Trophoblast cell (in vitro differentiated cells and primary cell): ENCODE measurements at regions not wholly inside any gene's neighbourhood (a gene's known extent, or its start where the extent isn't known, plus 50 kb on each side); places are given as distances from the start of the nearest gene placed in this dataset.

Source experiments
- DNase-seq, 2 donors: peaks; one replicate each; pipeline ENCODE4 v3.0.0-alpha.2; 2016
- H2AFZ ChIP-seq: 2 replicates; pipeline ENCODE4 v1.6.1; 2013; ENCODE audit warnings: low read length, moderate library complexity, mild to moderate bottlenecking; ENCODE audit not compliant: insufficient read depth, poor library complexity
- H2AK5ac ChIP-seq: 2 replicates; pipeline ENCODE4 v1.6.1; 2013; ENCODE audit warnings: mild to moderate bottlenecking, low read length
- H2BK120ac ChIP-seq: 2 replicates; pipeline ENCODE4 v1.6.1; 2013; ENCODE audit warnings: low read length, mild to moderate bottlenecking, moderate library complexity; ENCODE audit not compliant: insufficient read depth, poor library complexity
- H2BK12ac ChIP-seq: 2 replicates; pipeline ENCODE4 v1.6.1; 2013; ENCODE audit warnings: mild to moderate bottlenecking, low read length, moderate library complexity
- H2BK5ac ChIP-seq: 2 replicates; pipeline ENCODE4 v1.6.1; 2013; ENCODE audit warnings: low read length, low read depth, moderate library complexity, mild to moderate bottlenecking; ENCODE audit not compliant: poor library complexity
- H3K14ac ChIP-seq: 2 replicates; pipeline ENCODE4 v1.6.1; 2013; ENCODE audit warnings: mild to moderate bottlenecking, low read length
- H3K18ac ChIP-seq: 2 replicates; pipeline ENCODE4 v1.6.1; 2013; ENCODE audit warnings: mild to moderate bottlenecking, low read length
- H3K23ac ChIP-seq: 2 replicates; pipeline ENCODE4 v1.6.1; 2013; ENCODE audit warnings: low read length
- H3K27ac ChIP-seq: 2 replicates; pipeline ENCODE4 v1.5.1; 2013; ENCODE audit warnings: low read depth, mild to moderate bottlenecking, inconsistent platforms, low read length, moderate library complexity
- H3K27me3 ChIP-seq: 2 replicates; pipeline ENCODE4 v1.6.1; 2013; ENCODE audit warnings: inconsistent platforms, mild to moderate bottlenecking, low read length, moderate library complexity; ENCODE audit not compliant: insufficient read depth
- H3K36me3 ChIP-seq, 2 experiments: 1 replicate in 1 of 2; 2 replicates in 1 of 2; pipeline ENCODE4 v1.6.1; 2013; ENCODE audit warnings: low read length in 2 of 2, mild to moderate bottlenecking in 2 of 2, moderate library complexity in 1 of 2; ENCODE audit not compliant: insufficient read depth in 2 of 2, control insufficient read depth in 1 of 2
- H3K4ac ChIP-seq: 2 replicates; pipeline ENCODE4 v1.6.1; 2013; ENCODE audit warnings: low read depth, mild to moderate bottlenecking, low read length, moderate library complexity
- H3K4me1 ChIP-seq, 2 experiments: 1 replicate in 1 of 2; 2 replicates in 1 of 2; pipeline ENCODE4 v1.6.1; 2013; ENCODE audit warnings: low read length in 2 of 2, mild to moderate bottlenecking in 2 of 2, moderate library complexity in 1 of 2; ENCODE audit not compliant: insufficient read depth in 2 of 2, control insufficient read depth in 1 of 2
- H3K4me2 ChIP-seq: 2 replicates; pipeline ENCODE4 v1.6.1; 2013; ENCODE audit warnings: inconsistent platforms, mild to moderate bottlenecking, low read length, moderate library complexity
- H3K4me3 ChIP-seq: 2 replicates; pipeline ENCODE4 v1.5.1; 2013; ENCODE audit warnings: mild to moderate bottlenecking, low read depth, low read length, inconsistent platforms
- H3K79me1 ChIP-seq: one replicate; pipeline ENCODE4 v1.6.1; 2013; ENCODE audit warnings: low read length
- H3K79me2 ChIP-seq: 2 replicates; pipeline ENCODE4 v1.6.1; 2013; ENCODE audit warnings: low read length, mild to moderate bottlenecking; ENCODE audit not compliant: control insufficient read depth, insufficient read depth, poor library complexity
- H3K9ac ChIP-seq: 2 replicates; pipeline ENCODE4 v1.6.1; 2013; ENCODE audit warnings: mild to moderate bottlenecking, low read length
- H3K9me3 ChIP-seq: 2 replicates; pipeline ENCODE4 v1.6.1; 2013; ENCODE audit warnings: low read depth, mild to moderate bottlenecking, control low read depth, inconsistent platforms, low read length; ENCODE audit not compliant: insufficient read depth
- H4K12ac ChIP-seq: 2 replicates; pipeline ENCODE4 v1.6.1; 2013; ENCODE audit warnings: low read depth, mild to moderate bottlenecking, low read length, moderate library complexity
- H4K8ac ChIP-seq: 2 replicates; pipeline ENCODE4 v1.6.1; 2013; ENCODE audit warnings: low read depth, mild to moderate bottlenecking, low read length, moderate library complexity
- H4K91ac ChIP-seq: one replicate; pipeline ENCODE4 v1.6.1; 2013; ENCODE audit warnings: low read depth, mild to moderate bottlenecking, low read length, moderate library complexity
- WGBS: extraction: QIAGEN DNeasy Blood & Tissue Kit; methylation state at CpG from one replicate; pipeline ENCODE4 v1.1.7; 2013; ENCODE audit warnings: missing lambda C conversion rate; ENCODE audit not compliant: insufficient read length, insufficient coverage; ENCODE audit errors: extremely low coverage; 5-methylcytosine and 5-hydroxymethylcytosine counted together

DNA sequence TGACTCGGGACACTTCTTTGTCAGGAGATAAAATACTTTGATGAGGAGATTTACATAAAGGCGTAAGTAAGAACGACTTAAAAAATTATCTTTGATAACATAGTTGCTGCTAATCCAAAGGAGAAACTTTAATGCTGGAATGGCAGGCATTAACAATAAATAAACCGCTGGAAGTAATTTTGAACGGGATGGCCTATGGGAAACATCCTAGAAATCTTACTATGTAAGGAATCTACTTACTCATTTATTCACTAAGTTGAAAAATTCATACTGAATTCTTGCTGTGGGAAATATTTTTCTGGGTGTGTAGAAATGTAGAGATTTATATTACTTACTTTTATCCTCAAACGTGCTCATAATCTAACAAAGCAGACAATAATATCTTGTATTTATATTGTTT is 425.7 kb upstream of the ZFP42 start:
- H3K4ac ChIP-seq, result no peak overlapping the region
- H2BK5ac ChIP-seq, result no peak overlapping the region
- no peaks in the 10 kb centered on the region for H3K36me3 ChIP-seq
- no CpG with 5 or more reads among the region's 6 CpGs for WGBS
- H2AFZ ChIP-seq, result no peak overlapping the region
- H3K4me2 ChIP-seq, result no peak overlapping the region
- H3K79me2 ChIP-seq, result no peaks in the 10 kb centered on the region
- H3K9ac ChIP-seq, result no peak overlapping the region
- no peaks in the 10 kb centered on the region for H3K4me1 ChIP-seq
- no peak overlapping the region for H3K4me3 ChIP-seq
- H2BK120ac ChIP-seq, result no peak overlapping the region
- H3K18ac ChIP-seq, result no peak overlapping the region
- no peak overlapping the region for H4K12ac ChIP-seq
- no peaks in the 10 kb centered on the region for H3K9me3 ChIP-seq
- no peaks in the 10 kb centered on the region for H3K27me3 ChIP-seq
- H4K91ac ChIP-seq, result no peak overlapping the region
- H2AK5ac ChIP-seq, result no peak overlapping the region
- H3K23ac ChIP-seq, result no peak overlapping the region
- no peak overlapping the region for H3K14ac ChIP-seq
- no peak overlapping the region for H3K27ac ChIP-seq
- H2BK12ac ChIP-seq, result no peak overlapping the region
- H4K8ac ChIP-seq, result no peak overlapping the region
- no peaks in the 10 kb centered on the region for H3K79me1 ChIP-seq
- DNase-seq, result peak in 1 of 2 donors; percentile 56

DNA sequence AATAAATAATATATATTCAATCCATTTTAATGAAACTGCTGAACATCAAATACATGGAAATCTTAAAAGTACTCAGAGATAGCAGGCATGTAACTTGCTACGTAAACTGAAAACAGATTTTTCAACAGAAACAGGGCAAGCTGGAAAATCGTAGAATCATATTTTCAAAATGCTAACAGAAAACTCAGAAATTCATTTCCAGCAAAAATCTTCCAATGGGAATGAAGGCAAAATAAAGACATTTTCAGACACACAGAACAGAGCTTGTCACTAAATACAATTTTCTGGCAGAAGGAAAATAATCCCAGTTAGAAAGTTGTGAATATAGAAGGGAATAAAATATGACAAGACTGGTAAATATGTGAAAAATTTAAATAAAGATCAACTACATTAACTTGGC is 419.9 kb upstream of the ZFP42 start:
- Histone ChIP-seq H2AFZ (no peak overlapping the region), H3K4ac (no peak overlapping the region), H3K27ac (no peak overlapping the region), H4K8ac (no peak overlapping the region), H3K18ac (no peak overlapping the region), H4K12ac (no peak overlapping the region), H3K27me3 (no peaks in the 10 kb centered on the region), H3K9ac (no peak overlapping the region), H2BK5ac (no peak overlapping the region), H3K4me2 (no peak overlapping the region), H3K36me3 (no peaks in the 10 kb centered on the region), H2BK12ac (no peak overlapping the region), H4K91ac (no peak overlapping the region), H3K4me1 (no peaks in the 10 kb centered on the region), H3K79me1 (no peaks in the 10 kb centered on the region), H3K79me2 (no peaks in the 10 kb centered on the region), H3K9me3 (no peaks in the 10 kb centered on the region), H2BK120ac (no peak overlapping the region), H2AK5ac (no peak overlapping the region), H3K4me3 (no peak overlapping the region), H3K23ac (no peak overlapping the region), H3K14ac (no peak overlapping the region)
- DNase-seq, result no peak
- WGBS, result no CpG with 5 or more reads among the region's 2 CpGs

GRCh38 chr4:187576751-187577150 is 418.8 kb upstream of the ZFP42 start:
- H3K18ac ChIP-seq, result no peak overlapping the region
- H3K36me3 ChIP-seq, result no peaks in the 10 kb centered on the region

GRCh38 chr4:187577941-187578480 is 417.6 kb upstream of the ZFP42 start:
- Histone ChIP-seq H3K18ac (no peak overlapping the region), H2AFZ (no peak overlapping the region), H4K8ac (no peak overlapping the region), H3K27ac (no peak overlapping the region), H3K4me3 (no peak overlapping the region), H3K4me1 (no peaks in the 10 kb centered on the region), H2BK12ac (no peak overlapping the region), H3K79me2 (no peaks in the 10 kb centered on the region), H3K27me3 (no peaks in the 10 kb centered on the region), H3K9ac (no peak overlapping the region), H3K4ac (no peak overlapping the region), H2BK5ac (no peak overlapping the region), H3K9me3 (peaks cover 3% of the 10 kb centered on the region), H2AK5ac (no peak overlapping the region), H4K12ac (no peak overlapping the region), H3K14ac (no peak overlapping the region), H4K91ac (no peak overlapping the region), H3K79me1 (no peaks in the 10 kb centered on the region), H3K4me2 (no peak overlapping the region), H3K23ac (no peak overlapping the region), H3K36me3 (no peaks in the 10 kb centered on the region), H2BK120ac (no peak overlapping the region)
- DNase-seq, result no peak
- no CpG with 5 or more reads among the region's 6 CpGs for WGBS

More at GRCh38 chr4:187576751-187577150, 418.8 kb upstream of the ZFP42 start:
- no peak overlapping the region for H3K14ac ChIP-seq
- no peaks in the 10 kb centered on the region for H3K4me1 ChIP-seq
- no peak overlapping the region for H2BK5ac ChIP-seq
- no peaks in the 10 kb centered on the region for H3K79me2 ChIP-seq
- H3K27ac ChIP-seq, result no peak overlapping the region
- no peak overlapping the region for H3K9ac ChIP-seq
- no peak overlapping the region for H3K23ac ChIP-seq
- no peaks in the 10 kb centered on the region for H3K79me1 ChIP-seq
- H3K27me3 ChIP-seq, result no peaks in the 10 kb centered on the region
- no peak overlapping the region for H4K12ac ChIP-seq
- H2AK5ac ChIP-seq, result no peak overlapping the region
- H3K4me3 ChIP-seq, result no peak overlapping the region
- no peak overlapping the region for H3K4ac ChIP-seq
- no peaks in the 10 kb centered on the region for H3K9me3 ChIP-seq
- no peak overlapping the region for H4K8ac ChIP-seq
- no peak overlapping the region for H2AFZ ChIP-seq
- no peak for DNase-seq
- H3K4me2 ChIP-seq, result no peak overlapping the region
- no peak overlapping the region for H2BK120ac ChIP-seq
- H4K91ac ChIP-seq, result no peak overlapping the region
- H2BK12ac ChIP-seq, result no peak overlapping the region
